ENCODE measurements at regions not wholly inside any gene's neighbourhood (a gene's known extent, or its start where the extent isn't known, plus 50 kb on each side); places are given as distances from the start of the nearest gene placed in this dataset.

GRCh38 chr4:61024610-61025009, 175.5 kb upstream of the ADGRL3 start:
- Histone ChIP-seq H3K9me3 (no peaks in the 10 kb centered on the region), H3K36me3 (ENCODE audit: low read depth, missing control alignments) (no peaks in the 10 kb centered on the region), H3K4me1 (no peaks in the 10 kb centered on the region), H3K4me3 (no peak overlapping the region), H3K27me3 (no peaks in the 10 kb centered on the region), H3K27ac (no peak overlapping the region)
- no peak for DNase-seq
- 86 to 93% methylated on average over 2 of the region's 2 CpGs for WGBS, 2 donors
- intact Hi-C loops (cut with DNase I; ENCODE audit: low total_unique reads): no loop called here
- TF ChIP-seq CTCF (IDR thresholded peaks at IDR 0.05): no peak
- no peak for TF ChIP-seq POLR2A (IDR thresholded peaks at IDR 0.05)

DNA sequence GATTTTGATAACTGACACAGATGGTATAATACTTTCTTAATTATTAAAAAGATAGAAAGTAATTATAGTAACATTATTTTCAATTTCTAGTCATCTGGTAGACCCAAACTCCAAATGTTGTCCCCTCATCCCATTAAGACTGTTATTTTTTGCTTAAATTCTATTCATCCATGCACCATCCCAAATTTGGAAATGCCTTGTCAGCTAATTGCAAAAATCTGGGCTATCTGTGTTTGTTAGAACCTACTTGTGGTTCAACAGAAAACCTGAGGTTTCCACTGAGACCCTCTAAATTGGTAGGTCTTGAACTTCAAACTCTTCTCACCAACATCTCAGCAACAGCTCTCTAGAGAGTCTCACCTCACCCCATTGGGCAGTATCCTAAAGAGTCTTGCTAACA, 172.2 kb upstream of the ADGRL3 start:
- H3K36me3 ChIP-seq (ENCODE audit: low read depth, missing control alignments): no peaks in the 10 kb centered on the region
- H3K4me1 ChIP-seq: no peaks in the 10 kb centered on the region
- intact Hi-C loops (cut with DNase I; ENCODE audit: low total_unique reads): no loop called here
- H3K4me3 ChIP-seq: no peak overlapping the region
- H3K9me3 ChIP-seq: no peaks in the 10 kb centered on the region
- TF ChIP-seq CTCF (IDR thresholded peaks at IDR 0.05) (no peak), POLR2A (IDR thresholded peaks at IDR 0.05) (no peak)
- DNase-seq: no peak
- no peaks in the 10 kb centered on the region for H3K27me3 ChIP-seq
- no peak overlapping the region for H3K27ac ChIP-seq

DNA sequence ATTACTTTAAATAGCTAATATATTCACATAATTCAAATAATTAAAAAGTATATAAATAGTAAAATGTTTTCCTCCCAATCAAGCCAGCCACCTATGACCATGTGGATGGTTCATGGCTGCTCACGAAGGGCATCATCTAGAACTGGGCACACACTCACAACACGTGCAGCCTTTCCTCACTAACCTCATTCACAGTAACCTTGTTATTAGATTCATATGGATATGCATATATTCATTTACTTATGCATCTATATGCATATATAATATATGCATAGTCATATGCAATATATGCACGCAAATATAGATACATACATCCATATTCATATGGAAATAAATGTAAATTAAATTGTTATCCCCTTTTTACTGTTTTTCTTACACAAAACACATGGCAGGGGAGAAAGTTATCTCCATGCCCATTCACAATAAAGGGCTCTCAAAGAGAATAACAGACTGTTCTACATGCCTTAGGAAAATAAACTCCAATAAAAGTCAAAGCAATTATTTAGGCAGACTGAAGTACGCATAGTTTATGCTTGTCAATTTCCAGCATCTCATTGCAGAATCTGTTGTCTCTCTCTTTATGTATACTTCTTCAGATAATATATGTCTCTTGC, 163.9 kb upstream of the ADGRL3 start:
- Histone ChIP-seq H3K4me1 (no peaks in the 10 kb centered on the region), H3K9me3 (no peaks in the 10 kb centered on the region), H3K4me3 (no peak overlapping the region), H3K36me3 (ENCODE audit: low read depth, missing control alignments) (no peaks in the 10 kb centered on the region), H3K27me3 (no peaks in the 10 kb centered on the region), H3K27ac (no peak overlapping the region)
- no peak for DNase-seq
- TF ChIP-seq CTCF (IDR thresholded peaks at IDR 0.05): no peak
- no peak for TF ChIP-seq POLR2A (IDR thresholded peaks at IDR 0.05)
- WGBS, 2 donors: 88 to 90% methylated on average over 4 of the region's 4 CpGs
- intact Hi-C loops (cut with DNase I; ENCODE audit: low total_unique reads): no loop called here

DNA sequence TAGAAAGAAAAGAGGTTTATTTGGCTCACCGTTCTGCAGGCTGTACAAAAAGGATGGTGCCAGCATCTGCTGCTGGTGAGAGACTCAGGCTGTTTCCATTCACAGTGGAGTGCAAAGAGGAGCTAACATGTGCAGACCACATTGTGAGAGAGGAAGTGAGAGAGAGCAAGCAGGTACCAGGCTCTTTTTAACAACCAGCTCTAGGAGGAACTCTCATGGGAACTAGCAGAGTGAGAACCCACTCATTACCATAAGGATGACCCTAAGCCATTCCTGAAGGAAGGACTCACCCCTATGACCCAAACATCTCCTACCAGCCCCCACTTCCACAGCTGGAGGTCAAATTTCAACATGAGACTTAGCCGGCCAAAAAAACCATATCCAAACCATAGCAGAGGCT, 158.6 kb upstream of the ADGRL3 start:
- H3K36me3 ChIP-seq (ENCODE audit: low read depth, missing control alignments): no peaks in the 10 kb centered on the region

More for the DNA sequence above, 158.6 kb upstream of the ADGRL3 start:
- WGBS, 2 donors: 76 to 83% methylated on average over 2 of the region's 2 CpGs
- Histone ChIP-seq H3K27me3 (no peaks in the 10 kb centered on the region), H3K4me3 (no peak overlapping the region), H3K9me3 (no peaks in the 10 kb centered on the region), H3K27ac (no peak overlapping the region), H3K4me1 (no peaks in the 10 kb centered on the region)
- DNase-seq: no peak
- TF ChIP-seq POLR2A (IDR thresholded peaks at IDR 0.05): no peak
- no peak for TF ChIP-seq CTCF (IDR thresholded peaks at IDR 0.05)
- intact Hi-C loops (cut with DNase I; ENCODE audit: low total_unique reads): no loop called here

All from testis (tissue), 2 donors.